HepG2 (cell line): ENCODE measurements at regions not wholly inside any gene's neighbourhood (a gene's known extent, or its start where the extent isn't known, plus 50 kb on each side); places are given as distances from the start of the nearest gene placed in this dataset.

ENCODE experiments used
- AHDC1 ChIP-seq: sonication (generic); formaldehyde crosslinking; IDR thresholded peaks from 2 replicates; pipeline ENCODE4 v1.5.1; 2020; ENCODE audit warnings: mild to moderate bottlenecking, missing genetic modification reagents, borderline replicate concordance
- FOSL2 ChIP-seq: sonication (generic); formaldehyde crosslinking; IDR thresholded peaks from 2 replicates; pipeline ENCODE4 v1.4.0; 2020; ENCODE audit warnings: missing genetic modification reagents
- HDAC1 ChIP-seq: sonication (generic); formaldehyde crosslinking; IDR thresholded peaks from 2 replicates; pipeline ENCODE4 v1.5.1; 2020; ENCODE audit warnings: mild to moderate bottlenecking, missing genetic modification reagents
- HNF1B ChIP-seq: sonication (generic); formaldehyde crosslinking; IDR thresholded peaks from 2 replicates; pipeline ENCODE4 v1.5.1; 2020; ENCODE audit warnings: mild to moderate bottlenecking, moderate library complexity, missing genetic modification reagents
- HNRNPL ChIP-seq: fragments of 200-400 bp; formaldehyde crosslinking; IDR thresholded peaks from 2 replicates; pipeline ENCODE4 v1.6.1; 2017; ENCODE audit warnings: mild to moderate bottlenecking, low read depth, low read length
- MLLT10 ChIP-seq: sonication (generic); formaldehyde crosslinking; IDR thresholded peaks from 2 replicates; pipeline ENCODE4 v1.4.0; 2020; ENCODE audit warnings: missing genetic modification reagents
- NKX3-1 ChIP-seq: sonication (generic); formaldehyde crosslinking; IDR thresholded peaks from 2 replicates; pipeline ENCODE4 v1.5.0; 2020; ENCODE audit warnings: missing genetic modification reagents
- TCF7 ChIP-seq: sonication (generic); IDR thresholded peaks from 2 replicates; pipeline ENCODE4 v1.6.1; 2016; ENCODE audit warnings: antibody characterized with exemption, low read depth
- ZBTB43 ChIP-seq: sonication (generic); formaldehyde crosslinking; conservative IDR thresholded peaks from 2 replicates; pipeline ENCODE4 v1.4.0; 2020; ENCODE audit warnings: missing genetic modification reagents
- ZNF12 ChIP-seq: sonication (generic); formaldehyde crosslinking; IDR thresholded peaks from 2 replicates; pipeline ENCODE4 v1.5.0; 2020; ENCODE audit warnings: missing genetic modification reagents
- ZNF329 ChIP-seq: sonication (generic); formaldehyde crosslinking; IDR thresholded peaks from 2 replicates; pipeline ENCODE4 v1.9.0; 2021; ENCODE audit warnings: low read depth, mild to moderate bottlenecking, missing genetic modification reagents
- ZNF598 ChIP-seq: sonication (generic); formaldehyde crosslinking; IDR thresholded peaks from 2 replicates; pipeline ENCODE4 v1.5.1; 2020; ENCODE audit warnings: mild to moderate bottlenecking, missing genetic modification reagents, borderline replicate concordance
- ZNF609 ChIP-seq: sonication (generic); formaldehyde crosslinking; IDR thresholded peaks from 2 replicates; pipeline ENCODE4 v1.4.0; 2020; ENCODE audit warnings: mild to moderate bottlenecking, missing genetic modification reagents, borderline replicate concordance
- ZNF713 ChIP-seq: sonication (generic); formaldehyde crosslinking; IDR thresholded peaks from 2 replicates; pipeline ENCODE4 v1.4.0; 2020; ENCODE audit warnings: mild to moderate bottlenecking, missing genetic modification reagents

GRCh38 chr11:93952082-93952780 lies 68.9 kb upstream of the HEPHL1 start (continued):
- TF ChIP-seq ZNF713 (CRISPR knock-in tag): no peak
- peak; percentile 55; the same call in 1 of the 2 replicates for TF ChIP-seq FOSL2
- no peak for TF ChIP-seq ZNF329 (CRISPR knock-in tag)
- TF ChIP-seq HDAC1 (CRISPR knock-in tag): peak; percentile 64; the same call in 1 of the 2 replicates
- TF ChIP-seq NKX3-1 (CRISPR knock-in tag): no peak
- TF ChIP-seq AHDC1 (CRISPR knock-in tag): peak; percentile 79; the same call in 1 of the 2 replicates
- no peak for TF ChIP-seq ZNF598 (CRISPR knock-in tag)
- TF ChIP-seq HNF1B (CRISPR knock-in tag): peak; percentile 87
- TF ChIP-seq ZNF12: no peak
- peak; percentile 64; the same call in 1 of the 2 replicates for TF ChIP-seq TCF7
- TF ChIP-seq HNRNPL: no peak
- TF ChIP-seq ZBTB43 (CRISPR knock-in tag): no peak
- TF ChIP-seq MLLT10: no peak
- TF ChIP-seq ZNF609 (CRISPR knock-in tag): no peak
